ENCODE measurements at regions not wholly inside any gene's neighbourhood (a gene's known extent, or its start where the extent isn't known, plus 50 kb on each side); places are given as distances from the start of the nearest gene placed in this dataset.

DNA sequence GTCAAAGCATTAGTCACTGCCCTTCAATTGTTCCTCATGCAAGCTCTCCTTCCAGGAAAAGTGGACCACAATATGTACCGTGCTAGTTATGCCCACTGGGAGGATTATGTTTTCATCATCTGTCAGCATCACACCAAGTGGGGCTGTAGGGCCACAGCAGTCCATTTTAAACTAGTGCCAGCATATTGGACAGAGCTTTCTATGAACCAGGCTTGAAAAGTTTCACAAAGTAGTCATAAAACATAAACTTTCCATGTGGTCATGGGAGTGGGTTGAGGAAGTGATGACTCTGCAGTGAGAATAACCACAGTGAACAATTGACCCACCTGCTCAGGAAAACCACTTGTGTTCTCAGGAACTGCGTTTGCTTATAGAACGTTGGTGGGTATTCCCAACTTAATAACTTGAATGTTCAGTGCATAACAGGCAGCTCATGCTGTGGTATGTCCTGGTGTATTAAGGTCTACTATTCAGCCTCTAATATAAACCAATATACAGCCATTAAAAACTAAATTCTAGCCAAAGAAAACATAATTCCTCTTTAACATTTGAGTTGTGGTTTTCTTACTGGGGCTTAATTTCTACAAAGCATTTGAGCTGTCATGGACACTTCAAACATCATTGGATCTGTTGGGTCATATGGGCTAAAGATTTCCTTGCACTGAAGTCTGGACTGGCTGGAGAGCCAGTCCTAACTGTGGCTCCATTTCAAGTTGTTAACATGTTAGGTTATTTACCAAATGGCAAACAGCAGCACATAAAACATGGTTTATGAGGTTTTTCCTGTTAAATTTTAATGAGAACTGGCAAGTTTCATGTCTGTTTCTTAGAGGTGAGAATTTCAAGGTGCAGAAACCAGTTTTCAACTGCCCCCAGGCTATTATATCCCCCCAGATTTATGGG is 274.1 kb downstream of the OTOL1 start:
- TF ChIP-seq CTCF (conservative IDR thresholded peaks at IDR 0.05; ENCODE audit: low read length) (0 out of 2 replicates have a peak, but pooled peaks have one; percentile 21), EZH2phosphoT487 (IDR thresholded peaks at IDR 0.05; ENCODE audit: borderline replicate concordance) (peak; percentile 51; the same call in 1 of the 2 replicates)

All from Loucy (cell line).